ENCODE measurements at regions not wholly inside any gene's neighbourhood (a gene's known extent, or its start where the extent isn't known, plus 50 kb on each side); places are given as distances from the start of the nearest gene placed in this dataset.
"Not testable (repeated sequence)": the region's sequence is repeated elsewhere in the genome, so short reads cannot be mapped to it uniquely, and the experiment has no call there.

- Mint-ChIP-seq H3K27ac (no peak overlapping the region), H3K36me3 (ENCODE audit: low read depth) (no peaks in the 10 kb centered on the region), H3K27me3 (ENCODE audit: insufficient read depth) (no peaks in the 10 kb centered on the region), H3K4me3 (no peak overlapping the region), H3K9me3 (peaks cover 4% of the 10 kb centered on the region; the same call in 1 of the 2 replicates), H3K4me1 (ENCODE audit: low read depth) (no peaks in the 10 kb centered on the region)
- DNase-seq, result no peak
- TF ChIP-seq CTCF (IDR thresholded peaks at IDR 0.05), result no peak
These were observed 91.4 kb upstream of the TPTE start for GRCh38 chr21:10430005-10430404.

- not testable (repeated sequence) for H3K27ac Mint-ChIP-seq; H3K4me1 Mint-ChIP-seq (ENCODE audit: low read depth); H3K4me3 Mint-ChIP-seq; H3K9me3 Mint-ChIP-seq; H3K36me3 Mint-ChIP-seq (ENCODE audit: low read depth); H3K27me3 Mint-ChIP-seq (ENCODE audit: insufficient read depth); DNase-seq
These were observed 89.4 kb upstream of the TPTE start for GRCh38 chr21:10431995-10432394.

GRCh38 chr21:10432456-10432855, 88.9 kb upstream of the TPTE start:
- H3K27ac Mint-ChIP-seq; H3K4me1 Mint-ChIP-seq (ENCODE audit: low read depth); H3K27me3 Mint-ChIP-seq (ENCODE audit: insufficient read depth); H3K4me3 Mint-ChIP-seq; H3K9me3 Mint-ChIP-seq; H3K36me3 Mint-ChIP-seq (ENCODE audit: low read depth); DNase-seq: not testable (repeated sequence)

- H3K4me1 Mint-ChIP-seq (ENCODE audit: low read depth); H3K27ac Mint-ChIP-seq; H3K9me3 Mint-ChIP-seq; H3K4me3 Mint-ChIP-seq; H3K36me3 Mint-ChIP-seq (ENCODE audit: low read depth); H3K27me3 Mint-ChIP-seq (ENCODE audit: insufficient read depth); DNase-seq: not testable (repeated sequence)
These were observed 83.4 kb upstream of the TPTE start for GRCh38 chr21:10437977-10438376.

GRCh38 chr21:10440639-10441038, 80.7 kb upstream of the TPTE start:
- not testable (repeated sequence) for H3K27ac Mint-ChIP-seq; H3K4me1 Mint-ChIP-seq (ENCODE audit: low read depth); H3K27me3 Mint-ChIP-seq (ENCODE audit: insufficient read depth); H3K9me3 Mint-ChIP-seq; H3K4me3 Mint-ChIP-seq; DNase-seq; H3K36me3 Mint-ChIP-seq (ENCODE audit: low read depth)

- H3K4me3 Mint-ChIP-seq; H3K27me3 Mint-ChIP-seq (ENCODE audit: insufficient read depth); H3K4me1 Mint-ChIP-seq (ENCODE audit: low read depth); H3K36me3 Mint-ChIP-seq (ENCODE audit: low read depth); DNase-seq; H3K27ac Mint-ChIP-seq: not testable (repeated sequence)
- H3K9me3 Mint-ChIP-seq, result peaks cover 13% of the 10 kb centered on the region
These were observed 79.4 kb upstream of the TPTE start for GRCh38 chr21:10442018-10442417.

GRCh38 chr21:10445685-10446084, 75.7 kb upstream of the TPTE start:
- not testable (repeated sequence) for H3K36me3 Mint-ChIP-seq (ENCODE audit: low read depth); H3K4me3 Mint-ChIP-seq; H3K27me3 Mint-ChIP-seq (ENCODE audit: insufficient read depth); DNase-seq; H3K27ac Mint-ChIP-seq; H3K4me1 Mint-ChIP-seq (ENCODE audit: low read depth)
- H3K9me3 Mint-ChIP-seq, result peaks cover 13% of the 10 kb centered on the region

GRCh38 chr21:10449451-10449850, 71.9 kb upstream of the TPTE start:
- not testable (repeated sequence) for DNase-seq; H3K27ac Mint-ChIP-seq; H3K36me3 Mint-ChIP-seq (ENCODE audit: low read depth); H3K4me1 Mint-ChIP-seq (ENCODE audit: low read depth); H3K4me3 Mint-ChIP-seq; H3K27me3 Mint-ChIP-seq (ENCODE audit: insufficient read depth)
- H3K9me3 Mint-ChIP-seq, result peaks cover 32% of the 10 kb centered on the region

- H3K27ac Mint-ChIP-seq; H3K27me3 Mint-ChIP-seq (ENCODE audit: insufficient read depth); H3K4me3 Mint-ChIP-seq; DNase-seq; H3K4me1 Mint-ChIP-seq (ENCODE audit: low read depth); H3K36me3 Mint-ChIP-seq (ENCODE audit: low read depth): not testable (repeated sequence)
- H3K9me3 Mint-ChIP-seq, result peaks cover 19% of the 10 kb centered on the region
These were observed 70.1 kb upstream of the TPTE start for GRCh38 chr21:10451274-10451673.

GRCh38 chr21:10457765-10458164, 63.6 kb upstream of the TPTE start:
- DNase-seq; H3K9me3 Mint-ChIP-seq; H3K4me1 Mint-ChIP-seq (ENCODE audit: low read depth); H3K4me3 Mint-ChIP-seq; H3K27ac Mint-ChIP-seq; H3K27me3 Mint-ChIP-seq (ENCODE audit: insufficient read depth); H3K36me3 Mint-ChIP-seq (ENCODE audit: low read depth): not testable (repeated sequence)

GRCh38 chr21:10460957-10461356, 60.4 kb upstream of the TPTE start:
- H3K9me3 Mint-ChIP-seq; H3K4me1 Mint-ChIP-seq (ENCODE audit: low read depth); DNase-seq; H3K4me3 Mint-ChIP-seq; H3K27ac Mint-ChIP-seq; H3K36me3 Mint-ChIP-seq (ENCODE audit: low read depth); H3K27me3 Mint-ChIP-seq (ENCODE audit: insufficient read depth): not testable (repeated sequence)

GRCh38 chr21:10461445-10461844, 59.9 kb upstream of the TPTE start:
- H3K4me3 Mint-ChIP-seq; H3K27ac Mint-ChIP-seq; H3K4me1 Mint-ChIP-seq (ENCODE audit: low read depth); H3K36me3 Mint-ChIP-seq (ENCODE audit: low read depth); H3K9me3 Mint-ChIP-seq; H3K27me3 Mint-ChIP-seq (ENCODE audit: insufficient read depth); DNase-seq: not testable (repeated sequence)

Measured in HFFc6 (cell line).